ENCODE measurements at regions not wholly inside any gene's neighbourhood (a gene's known extent, or its start where the extent isn't known, plus 50 kb on each side); places are given as distances from the start of the nearest gene placed in this dataset.

- Histone ChIP-seq H3K9me3 (ENCODE audit: insufficient read depth, low read length) (no peaks in the 10 kb centered on the region), H3K4me3 (ENCODE audit: insufficient read length, low read depth) (no peak overlapping the region), H3K36me3 (ENCODE audit: insufficient read depth, insufficient read length, low read length) (no peaks in the 10 kb centered on the region), H3K9ac (ENCODE audit: insufficient read length, low read depth) (no peak overlapping the region), H3K27me3 (ENCODE audit: insufficient read depth, insufficient read length) (no peaks in the 10 kb centered on the region), H3K4me1 (ENCODE audit: insufficient read depth, insufficient read length) (peaks cover 14% of the 10 kb centered on the region)
- DNase-seq (ENCODE audit: low read depth, low spot score): no peak
- TF ChIP-seq ZNF274 (IDR thresholded peaks at IDR 0.05; ENCODE audit: low read depth, low read length) (no peak), YY1 (IDR thresholded peaks at IDR 0.05; ENCODE audit: insufficient read depth, insufficient read length) (no peak), SUZ12 (IDR thresholded peaks at IDR 0.05; ENCODE audit: extremely low read depth, insufficient read depth, insufficient read length) (no peak)
These were observed 112.0 kb upstream of the PKDCC start for GRCh38 chr2:41935825-41936224.

DNA sequence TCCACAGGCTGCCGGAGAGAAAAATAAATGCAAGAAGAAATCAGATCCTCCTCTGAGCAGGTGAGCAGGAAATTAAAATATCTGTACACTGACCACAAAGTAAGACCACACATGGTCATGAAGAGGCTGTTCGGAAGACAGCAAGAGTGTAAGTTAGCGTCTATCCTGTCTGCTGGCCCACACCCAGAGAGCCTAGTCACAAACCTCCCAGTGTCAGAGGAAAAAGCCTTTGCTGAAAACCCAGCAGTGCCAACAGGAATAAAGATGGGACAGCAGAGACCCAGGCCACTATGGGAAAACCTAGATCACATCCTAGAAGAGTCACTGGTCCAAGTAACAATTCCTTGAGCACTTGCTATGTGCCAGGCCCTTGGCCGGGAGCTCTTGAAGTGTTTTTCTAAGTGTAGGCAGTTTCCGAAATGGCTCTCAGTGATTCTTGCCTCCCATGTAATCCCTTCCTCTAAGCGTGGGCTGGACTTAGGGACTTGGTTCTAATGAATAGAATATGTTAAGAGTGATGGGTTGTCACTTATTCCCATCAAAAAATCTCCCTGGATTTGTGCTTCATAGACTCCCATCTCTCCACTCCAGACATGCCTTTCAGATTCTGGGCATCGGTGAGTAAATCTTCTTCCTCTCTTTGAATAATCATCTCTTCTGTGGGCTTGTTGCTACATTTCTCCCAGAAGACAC, 110.9 kb upstream of the PKDCC start:
- H3K9ac ChIP-seq (ENCODE audit: insufficient read length, low read depth): no peak overlapping the region

GRCh38 chr2:41937464-41937906, 110.3 kb upstream of the PKDCC start:
- Histone ChIP-seq H3K4me3 (ENCODE audit: insufficient read length, low read depth) (no peak overlapping the region), H3K4me1 (ENCODE audit: insufficient read depth, insufficient read length) (peaks cover 14% of the 10 kb centered on the region), H3K36me3 (ENCODE audit: insufficient read depth, insufficient read length, low read length) (no peaks in the 10 kb centered on the region), H3K27me3 (ENCODE audit: insufficient read depth, insufficient read length) (no peaks in the 10 kb centered on the region), H3K9me3 (ENCODE audit: insufficient read depth, low read length) (no peaks in the 10 kb centered on the region), H3K9ac (ENCODE audit: insufficient read length, low read depth) (peak overlapping the region; percentile 64)
- peak; percentile 97 for DNase-seq (ENCODE audit: low read depth, low spot score)
- TF ChIP-seq ZNF274 (IDR thresholded peaks at IDR 0.05; ENCODE audit: low read depth, low read length) (no peak), YY1 (IDR thresholded peaks at IDR 0.05; ENCODE audit: insufficient read depth, insufficient read length) (no peak), SUZ12 (IDR thresholded peaks at IDR 0.05; ENCODE audit: extremely low read depth, insufficient read depth, insufficient read length) (no peak)

More for the DNA sequence above, 110.9 kb upstream of the PKDCC start:
- DNase-seq (ENCODE audit: low read depth, low spot score): no peak
- H3K36me3 ChIP-seq (ENCODE audit: insufficient read depth, insufficient read length, low read length): no peaks in the 10 kb centered on the region
- H3K9me3 ChIP-seq (ENCODE audit: insufficient read depth, low read length): no peaks in the 10 kb centered on the region
- no peaks in the 10 kb centered on the region for H3K27me3 ChIP-seq (ENCODE audit: insufficient read depth, insufficient read length)
- no peak overlapping the region for H3K4me3 ChIP-seq (ENCODE audit: insufficient read length, low read depth)
- TF ChIP-seq YY1 (IDR thresholded peaks at IDR 0.05; ENCODE audit: insufficient read depth, insufficient read length): no peak
- TF ChIP-seq ZNF274 (IDR thresholded peaks at IDR 0.05; ENCODE audit: low read depth, low read length): no peak
- TF ChIP-seq SUZ12 (IDR thresholded peaks at IDR 0.05; ENCODE audit: extremely low read depth, insufficient read depth, insufficient read length): no peak
- peaks cover 14% of the 10 kb centered on the region for H3K4me1 ChIP-seq (ENCODE audit: insufficient read depth, insufficient read length)

DNA sequence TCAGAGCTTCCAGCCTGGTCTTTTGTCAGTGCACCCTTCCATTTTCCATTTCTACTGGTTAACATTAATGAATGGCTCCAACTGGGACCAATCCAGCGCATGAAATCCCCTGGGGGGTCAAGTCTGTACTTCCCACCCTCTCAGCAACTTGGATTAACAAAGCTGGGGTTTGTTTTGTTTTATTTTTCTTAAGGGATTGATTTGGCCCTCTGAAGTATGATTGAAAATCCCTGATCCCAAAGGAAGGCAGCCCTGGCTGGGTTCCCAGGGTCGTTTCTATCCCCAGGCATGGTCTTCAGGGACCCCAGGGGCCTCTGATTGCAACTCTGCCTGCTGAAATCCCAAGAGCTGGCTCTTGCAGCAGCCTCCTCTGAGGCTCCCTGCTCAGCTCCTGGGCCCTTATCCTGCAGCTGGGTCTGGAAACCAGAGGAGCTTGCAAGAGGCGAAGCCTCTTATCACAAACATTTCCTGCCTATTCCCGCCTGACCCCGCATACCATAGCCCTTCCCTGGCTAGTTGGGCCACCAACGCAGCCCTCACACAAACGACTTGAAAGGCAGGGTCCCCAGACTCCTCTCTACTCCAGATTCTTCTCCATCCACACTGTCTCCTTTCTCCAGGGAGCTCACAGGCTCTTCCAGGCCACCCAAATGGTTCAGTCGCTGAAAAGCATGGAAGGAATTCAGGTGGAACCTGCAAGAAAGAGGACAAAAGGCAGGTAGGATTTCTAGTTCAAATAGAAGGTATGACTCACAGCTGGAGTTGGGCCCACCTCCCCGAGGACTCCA, 109.7 kb upstream of the PKDCC start:
- H3K4me3 ChIP-seq (ENCODE audit: insufficient read length, low read depth): no peak overlapping the region
- no peaks in the 10 kb centered on the region for H3K36me3 ChIP-seq (ENCODE audit: insufficient read depth, insufficient read length, low read length)
- H3K9ac ChIP-seq (ENCODE audit: insufficient read length, low read depth): peak overlapping the region; percentile 64
- no peak for TF ChIP-seq ZNF274 (IDR thresholded peaks at IDR 0.05; ENCODE audit: low read depth, low read length)
- no peaks in the 10 kb centered on the region for H3K9me3 ChIP-seq (ENCODE audit: insufficient read depth, low read length)
- no peak for DNase-seq (ENCODE audit: low read depth, low spot score)
- H3K27me3 ChIP-seq (ENCODE audit: insufficient read depth, insufficient read length): no peaks in the 10 kb centered on the region
- peaks cover 14% of the 10 kb centered on the region for H3K4me1 ChIP-seq (ENCODE audit: insufficient read depth, insufficient read length)

DNA sequence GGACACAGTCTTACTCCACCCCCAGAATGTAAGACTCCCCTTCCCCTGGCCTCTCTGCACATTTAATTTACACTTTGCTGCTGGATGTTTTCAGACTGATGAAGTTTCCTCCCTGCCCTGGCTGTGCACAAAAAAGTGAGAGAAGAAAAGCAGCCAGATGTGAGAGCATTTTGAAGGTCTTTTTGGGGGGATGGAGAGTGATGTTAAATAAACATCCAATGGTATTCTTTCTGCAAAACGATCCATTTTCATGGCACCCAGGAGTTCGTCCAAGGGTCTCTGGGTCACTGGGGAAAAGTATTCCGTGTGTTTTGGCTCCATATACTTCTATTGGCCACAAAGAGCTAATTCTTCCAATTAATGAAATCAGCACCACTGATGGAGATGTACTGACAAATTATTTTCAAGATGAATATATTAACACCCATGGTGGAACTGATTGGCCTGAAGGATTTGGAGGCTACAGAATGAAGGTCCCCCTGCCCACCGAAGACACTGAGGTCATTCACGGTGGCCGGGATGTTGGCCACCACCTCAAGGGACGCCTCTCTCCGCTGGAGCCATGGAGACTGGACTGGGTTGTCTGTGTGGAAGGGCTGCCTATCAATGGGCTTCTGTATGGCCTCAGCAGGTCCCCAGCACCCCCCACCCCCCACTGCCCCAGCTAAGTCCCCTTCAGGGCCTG, 107.6 kb upstream of the PKDCC start:
- H3K4me3 ChIP-seq (ENCODE audit: insufficient read length, low read depth): no peak overlapping the region
- no peak for TF ChIP-seq ZNF274 (IDR thresholded peaks at IDR 0.05; ENCODE audit: low read depth, low read length)
- no peak for TF ChIP-seq SUZ12 (IDR thresholded peaks at IDR 0.05; ENCODE audit: extremely low read depth, insufficient read depth, insufficient read length)
- no peak for TF ChIP-seq YY1 (IDR thresholded peaks at IDR 0.05; ENCODE audit: insufficient read depth, insufficient read length)
- no peak for DNase-seq (ENCODE audit: low read depth, low spot score)
- no peak overlapping the region for H3K9ac ChIP-seq (ENCODE audit: insufficient read length, low read depth)
- no peaks in the 10 kb centered on the region for H3K27me3 ChIP-seq (ENCODE audit: insufficient read depth, insufficient read length)
- H3K36me3 ChIP-seq (ENCODE audit: insufficient read depth, insufficient read length, low read length): no peaks in the 10 kb centered on the region
- H3K4me1 ChIP-seq (ENCODE audit: insufficient read depth, insufficient read length): peaks cover 12% of the 10 kb centered on the region
- H3K9me3 ChIP-seq (ENCODE audit: insufficient read depth, low read length): peaks cover 4% of the 10 kb centered on the region; the same call in 1 of the 2 replicates

DNA sequence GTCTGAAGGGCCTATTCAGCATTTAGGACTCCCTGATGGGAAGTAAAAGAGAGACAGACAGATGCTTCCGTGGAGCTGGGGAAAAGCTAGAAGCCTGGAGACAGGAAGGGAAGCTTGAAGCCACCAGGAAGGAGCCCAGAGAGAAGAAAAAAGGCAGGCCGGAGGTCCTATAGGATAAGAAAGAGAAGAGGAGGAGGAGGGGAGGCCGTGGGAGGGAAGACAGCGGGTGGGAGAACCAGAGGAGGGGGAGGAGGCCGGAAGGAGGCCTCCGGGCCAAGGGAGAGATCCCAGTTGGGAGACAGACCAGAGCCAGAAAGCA, 107.1 kb upstream of the PKDCC start:
- Histone ChIP-seq H3K4me1 (ENCODE audit: insufficient read depth, insufficient read length) (peaks cover 12% of the 10 kb centered on the region), H3K4me3 (ENCODE audit: insufficient read length, low read depth) (no peak overlapping the region), H3K9me3 (ENCODE audit: insufficient read depth, low read length) (peaks cover 7% of the 10 kb centered on the region; the same call in 1 of the 2 replicates), H3K36me3 (ENCODE audit: insufficient read depth, insufficient read length, low read length) (no peaks in the 10 kb centered on the region), H3K9ac (ENCODE audit: insufficient read length, low read depth) (no peak overlapping the region), H3K27me3 (ENCODE audit: insufficient read depth, insufficient read length) (no peaks in the 10 kb centered on the region)
- DNase-seq (ENCODE audit: low read depth, low spot score): no peak
- TF ChIP-seq SUZ12 (IDR thresholded peaks at IDR 0.05; ENCODE audit: extremely low read depth, insufficient read depth, insufficient read length) (no peak), YY1 (IDR thresholded peaks at IDR 0.05; ENCODE audit: insufficient read depth, insufficient read length) (no peak), ZNF274 (IDR thresholded peaks at IDR 0.05; ENCODE audit: low read depth, low read length) (no peak)

DNA sequence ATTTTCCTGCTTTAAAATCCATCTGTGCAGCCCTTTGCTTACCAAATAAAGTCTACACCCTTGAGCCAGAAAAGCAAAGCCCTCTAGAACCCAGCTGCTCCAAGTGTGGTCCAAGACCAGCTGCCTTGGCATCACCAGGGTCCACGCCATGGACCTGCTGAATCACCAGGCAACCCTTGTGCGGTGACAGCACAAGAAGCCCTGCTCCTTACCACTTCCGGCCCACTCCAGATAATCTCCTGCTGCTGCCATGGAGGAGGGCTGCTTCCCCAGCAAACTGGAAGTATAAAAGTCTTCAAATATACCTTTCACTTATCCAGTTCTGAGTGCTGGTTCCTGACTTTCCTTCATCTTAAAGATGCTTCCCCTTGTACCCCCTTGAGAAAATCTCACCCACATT, 106.0 kb upstream of the PKDCC start:
- peaks cover 12% of the 10 kb centered on the region for H3K4me1 ChIP-seq (ENCODE audit: insufficient read depth, insufficient read length)
- no peak for DNase-seq (ENCODE audit: low read depth, low spot score)
- no peaks in the 10 kb centered on the region for H3K36me3 ChIP-seq (ENCODE audit: insufficient read depth, insufficient read length, low read length)
- H3K27me3 ChIP-seq (ENCODE audit: insufficient read depth, insufficient read length): no peaks in the 10 kb centered on the region
- H3K4me3 ChIP-seq (ENCODE audit: insufficient read length, low read depth): no peak overlapping the region
- H3K9ac ChIP-seq (ENCODE audit: insufficient read length, low read depth): no peak overlapping the region
- H3K9me3 ChIP-seq (ENCODE audit: insufficient read depth, low read length): peaks cover 7% of the 10 kb centered on the region; the same call in 1 of the 2 replicates
- no peak for TF ChIP-seq ZNF274 (IDR thresholded peaks at IDR 0.05; ENCODE audit: low read depth, low read length)
- TF ChIP-seq SUZ12 (IDR thresholded peaks at IDR 0.05; ENCODE audit: extremely low read depth, insufficient read depth, insufficient read length): no peak
- TF ChIP-seq YY1 (IDR thresholded peaks at IDR 0.05; ENCODE audit: insufficient read depth, insufficient read length): no peak

All from NT2/D1 (cell line).